Adrenal gland (tissue), 5 donors: ENCODE measurements at regions not wholly inside any gene's neighbourhood (a gene's known extent, or its start where the extent isn't known, plus 50 kb on each side); places are given as distances from the start of the nearest gene placed in this dataset.

Experiments used
- CTCF ChIP-seq, 6 experiments: fragments of 450-650 bp in 4 of 6; fragments of 200-600 bp in 2 of 6; sonication (generic) in 1 of 6; IDR thresholded peaks; 1 replicate in 5 of 6; 2 replicates in 1 of 6; pipeline versions ENCODE4 v1.5.1 to v1.8.0; 2016 to 2021; ENCODE audit warnings: antibody characterized with exemption in 6 of 6, mild to moderate bottlenecking in 2 of 6, moderate library complexity in 1 of 6
- POLR2A ChIP-seq, 2 donors: fragments of 450-650 bp; IDR thresholded peaks; one replicate each; pipeline ENCODE4 v1.6.1; 2017; ENCODE audit warnings: antibody characterized with exemption in 2 of 2, mild to moderate bottlenecking in 2 of 2, moderate library complexity in 1 of 2
- donor health status: DM: no; HTN: no; CAD: no.

GRCh38 chr3:72582963-72583362, 265.3 kb downstream of the SHQ1 start:
- TF ChIP-seq CTCF (IDR thresholded peaks at IDR 0.05) (no peak), POLR2A (IDR thresholded peaks at IDR 0.05) (no peak)
